ENCODE measurements at regions not wholly inside any gene's neighbourhood (a gene's known extent, or its start where the extent isn't known, plus 50 kb on each side); places are given as distances from the start of the nearest gene placed in this dataset.
"Not testable (repeated sequence)": the region's sequence is repeated elsewhere in the genome, so short reads cannot be mapped to it uniquely, and the experiment has no call there.

DNA sequence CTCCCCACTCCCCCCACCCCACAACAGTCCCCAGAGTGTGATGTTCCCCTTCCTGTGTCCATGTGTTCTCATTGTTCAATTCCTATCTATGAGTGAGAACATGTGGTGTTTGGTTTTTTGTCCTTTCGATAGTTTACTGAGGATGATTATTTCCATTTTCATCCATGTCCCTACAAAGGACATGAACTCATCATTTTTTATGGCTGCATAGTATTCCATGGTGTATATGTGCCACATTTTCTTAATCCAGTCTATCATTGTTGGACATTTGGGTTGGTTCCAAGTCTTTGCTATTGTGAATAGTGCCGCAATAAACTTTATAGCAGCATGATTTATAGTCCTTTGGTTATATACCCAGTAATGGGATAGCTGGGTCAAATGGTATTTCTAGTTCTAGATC lies 106.6 kb upstream of the WIPF3 start:
- intact Hi-C loops (cut with DNase I); H3K27me3 ChIP-seq: not testable (repeated sequence)

DNA sequence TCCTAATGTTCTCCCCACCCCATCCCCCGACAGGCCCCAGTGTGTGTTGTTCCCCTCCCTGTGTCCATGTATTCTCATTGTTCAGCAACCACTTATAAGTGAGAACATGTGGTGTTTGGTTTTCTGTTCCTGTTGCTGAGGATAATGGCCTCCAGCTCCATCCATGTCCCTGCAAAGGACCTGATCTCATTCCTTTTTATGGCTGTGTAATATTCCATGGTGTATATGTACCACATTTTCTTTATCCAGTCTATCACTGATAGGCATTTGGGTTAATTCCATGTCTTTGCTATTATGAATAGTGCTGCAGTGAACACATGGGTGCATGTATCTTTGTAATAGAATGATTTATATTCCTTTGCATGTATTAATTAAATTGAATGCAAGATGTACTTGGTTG lies 104.8 kb upstream of the WIPF3 start:
- H3K36me3 ChIP-seq; H3K4me3 ChIP-seq; DNase-seq; H3K27me3 ChIP-seq; H3K9me3 ChIP-seq; intact Hi-C loops (cut with DNase I); H3K4me1 ChIP-seq (ENCODE audit: insufficient read depth); H3K27ac ChIP-seq: not testable (repeated sequence)
- 97 to 100% (median 100%) methylated on average over 1 of the region's 1 CpG for WGBS, 3 donors

More for the DNA sequence above, 106.6 kb upstream of the WIPF3 start:
- not testable (repeated sequence) for H3K4me1 ChIP-seq (ENCODE audit: insufficient read depth); DNase-seq; H3K27ac ChIP-seq; H3K4me3 ChIP-seq; H3K36me3 ChIP-seq; H3K9me3 ChIP-seq
- WGBS, 3 donors: 83 to 96% (median 94%) methylated on average over 2 of the region's 2 CpGs

DNA sequence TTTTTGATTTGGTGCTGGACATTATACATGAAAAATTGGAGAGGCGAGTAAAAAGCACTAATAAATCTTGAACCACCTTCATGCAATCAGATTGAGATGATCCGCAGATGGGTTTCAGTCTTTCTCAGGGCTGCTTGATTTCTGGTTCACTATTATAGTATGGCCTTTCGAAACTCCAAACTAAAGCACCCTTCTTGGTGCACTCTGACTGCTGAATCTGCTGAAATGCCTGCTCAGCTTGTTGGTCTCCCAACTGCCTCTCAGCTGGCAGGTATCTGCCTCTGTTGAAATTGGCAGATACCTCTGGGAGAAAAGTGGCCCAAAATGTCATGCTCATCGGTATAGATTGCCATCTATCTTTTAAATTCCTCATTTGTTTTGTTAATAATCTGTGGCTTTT lies 102.5 kb upstream of the WIPF3 start:
- H3K4me3 ChIP-seq: not testable (repeated sequence)

DNA sequence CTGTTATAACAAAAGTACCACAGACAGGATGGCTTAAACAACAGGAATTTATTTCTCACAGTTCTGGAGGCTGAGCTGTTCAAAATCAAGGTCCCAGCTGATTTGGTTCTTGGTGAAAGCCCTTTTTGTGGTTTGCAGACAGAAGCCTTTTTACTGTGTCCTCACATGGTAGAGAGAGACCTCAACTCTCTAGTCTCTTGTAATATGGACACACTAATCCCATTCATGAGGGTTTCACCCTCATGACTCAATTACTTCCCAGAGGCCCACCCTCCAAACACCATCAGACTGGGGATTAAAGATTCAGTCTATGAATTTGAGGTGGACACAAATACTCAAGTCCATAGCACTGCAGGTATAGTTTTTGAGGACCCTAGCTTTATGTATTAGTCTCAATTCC lies 97.3 kb upstream of the WIPF3 start:
- H3K27me3 ChIP-seq; DNase-seq; H3K36me3 ChIP-seq; H3K4me1 ChIP-seq (ENCODE audit: insufficient read depth); intact Hi-C loops (cut with DNase I); H3K9me3 ChIP-seq; H3K27ac ChIP-seq; H3K4me3 ChIP-seq: not testable (repeated sequence)

More for the DNA sequence above, 102.5 kb upstream of the WIPF3 start:
- intact Hi-C loops (cut with DNase I); H3K36me3 ChIP-seq; H3K27ac ChIP-seq; H3K4me1 ChIP-seq (ENCODE audit: insufficient read depth); DNase-seq; H3K27me3 ChIP-seq; H3K9me3 ChIP-seq: not testable (repeated sequence)
- WGBS, 3 donors: 94 to 99% (median 96%) methylated on average over 4 of the region's 4 CpGs

DNA sequence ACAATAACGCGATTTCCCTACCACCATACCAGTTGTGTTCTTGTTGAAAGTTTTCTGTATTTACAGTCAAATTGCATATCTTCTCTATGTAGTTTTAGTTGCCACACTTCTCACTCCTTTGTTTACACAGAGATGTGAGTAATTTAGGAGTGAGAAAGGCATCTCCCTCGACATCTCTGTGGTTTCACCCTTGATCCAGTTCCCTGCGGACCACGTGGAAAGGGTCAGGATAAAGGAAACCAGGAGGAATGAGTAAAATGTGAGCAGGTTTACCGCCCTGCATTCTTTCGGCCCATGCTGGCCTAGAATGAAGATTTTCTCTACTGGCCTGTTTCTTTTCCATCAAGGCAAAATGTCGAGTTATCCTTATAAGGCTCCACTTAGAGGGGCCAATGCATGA lies 83.2 kb upstream of the WIPF3 start:
- H3K4me1 ChIP-seq (ENCODE audit: insufficient read depth); H3K9me3 ChIP-seq; DNase-seq; H3K27ac ChIP-seq; H3K4me3 ChIP-seq; H3K27me3 ChIP-seq; H3K36me3 ChIP-seq; intact Hi-C loops (cut with DNase I): not testable (repeated sequence)
- 8 to 16% (median 15%) methylated on average over 8 of the region's 8 CpGs for WGBS, 3 donors

DNA sequence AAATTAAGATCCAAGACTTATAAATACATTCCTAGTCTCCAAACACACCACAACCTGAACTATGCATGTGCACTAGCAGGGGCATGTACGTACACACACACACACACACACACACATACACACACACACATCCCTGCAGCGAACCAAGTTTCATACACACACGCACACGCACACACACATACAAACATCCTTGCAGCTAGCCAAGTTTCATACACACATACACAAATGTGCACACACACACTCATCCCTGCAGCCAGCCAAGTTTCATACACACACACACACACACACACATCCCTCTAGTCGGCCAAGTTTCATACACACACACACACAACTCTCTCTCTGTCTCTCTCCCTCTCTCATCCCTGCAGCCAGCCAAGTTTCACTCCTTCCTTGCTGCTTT lies 82.7 kb upstream of the WIPF3 start:
- WGBS, 3 donors: 11 to 32% (median 23%) methylated on average over 5 of the region's 5 CpGs
- DNase-seq: peak; percentile 16 to 44 (median 31)

DNA sequence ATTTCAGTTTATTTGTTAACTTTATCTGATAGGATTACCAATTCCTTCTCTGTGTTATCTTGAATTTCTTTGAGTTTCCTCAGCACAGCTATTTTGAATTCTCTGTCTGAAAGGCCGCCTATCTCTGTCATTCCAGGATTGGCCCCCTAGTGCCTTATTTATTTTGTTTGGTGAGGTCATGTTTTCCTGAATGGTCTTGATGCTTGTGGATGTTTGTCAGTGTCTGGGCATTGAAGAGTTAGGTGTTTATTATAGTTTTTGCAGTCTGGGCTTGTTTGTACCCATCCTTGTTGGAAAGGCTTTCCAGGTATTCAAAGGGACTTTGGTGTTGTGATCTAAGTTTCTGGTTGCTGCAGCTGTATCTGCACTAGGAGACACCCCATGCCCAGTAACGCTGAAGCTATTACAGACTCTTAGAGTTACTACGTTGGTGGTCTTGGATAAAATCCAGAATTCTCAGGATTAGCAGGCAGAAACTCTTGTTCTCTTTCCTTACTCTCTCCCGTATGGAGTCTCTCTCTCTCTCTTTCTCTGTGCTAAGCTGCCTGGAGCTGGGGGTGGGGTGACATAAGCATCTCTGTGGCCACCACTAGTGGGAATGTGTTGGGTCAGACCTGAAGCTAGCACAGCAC lies 76.7 kb upstream of the WIPF3 start:
- H3K27me3 ChIP-seq; DNase-seq; H3K9me3 ChIP-seq; H3K4me3 ChIP-seq; H3K36me3 ChIP-seq; H3K27ac ChIP-seq; H3K4me1 ChIP-seq (ENCODE audit: insufficient read depth); intact Hi-C loops (cut with DNase I): not testable (repeated sequence)
- WGBS, 3 donors: 29 to 51% (median 30%) methylated on average over 4 of the region's 4 CpGs

More for the DNA sequence above, 82.7 kb upstream of the WIPF3 start:
- no peak overlapping the region for H3K4me3 ChIP-seq
- TF ChIP-seq, protein P1, sequence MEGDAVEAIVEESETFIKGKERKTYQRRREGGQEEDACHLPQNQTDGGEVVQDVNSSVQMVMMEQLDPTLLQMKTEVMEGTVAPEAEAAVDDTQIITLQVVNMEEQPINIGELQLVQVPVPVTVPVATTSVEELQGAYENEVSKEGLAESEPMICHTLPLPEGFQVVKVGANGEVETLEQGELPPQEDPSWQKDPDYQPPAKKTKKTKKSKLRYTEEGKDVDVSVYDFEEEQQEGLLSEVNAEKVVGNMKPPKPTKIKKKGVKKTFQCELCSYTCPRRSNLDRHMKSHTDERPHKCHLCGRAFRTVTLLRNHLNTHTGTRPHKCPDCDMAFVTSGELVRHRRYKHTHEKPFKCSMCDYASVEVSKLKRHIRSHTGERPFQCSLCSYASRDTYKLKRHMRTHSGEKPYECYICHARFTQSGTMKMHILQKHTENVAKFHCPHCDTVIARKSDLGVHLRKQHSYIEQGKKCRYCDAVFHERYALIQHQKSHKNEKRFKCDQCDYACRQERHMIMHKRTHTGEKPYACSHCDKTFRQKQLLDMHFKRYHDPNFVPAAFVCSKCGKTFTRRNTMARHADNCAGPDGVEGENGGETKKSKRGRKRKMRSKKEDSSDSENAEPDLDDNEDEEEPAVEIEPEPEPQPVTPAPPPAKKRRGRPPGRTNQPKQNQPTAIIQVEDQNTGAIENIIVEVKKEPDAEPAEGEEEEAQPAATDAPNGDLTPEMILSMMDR (IDR thresholded peaks at IDR 0.05): no peak
- TF ChIP-seq EP300 (IDR thresholded peaks at IDR 0.05) (no peak), POLR2A (IDR thresholded peaks at IDR 0.05) (no peak)
- intact Hi-C loops (cut with DNase I): no loop called here
- peaks cover 3% of the 10 kb centered on the region for H3K4me1 ChIP-seq (ENCODE audit: insufficient read depth)
- H3K36me3 ChIP-seq: no peaks in the 10 kb centered on the region
- H3K27me3 ChIP-seq: no peaks in the 10 kb centered on the region
- H3K27ac ChIP-seq: no peak overlapping the region
- H3K9me3 ChIP-seq: no peaks in the 10 kb centered on the region

DNA sequence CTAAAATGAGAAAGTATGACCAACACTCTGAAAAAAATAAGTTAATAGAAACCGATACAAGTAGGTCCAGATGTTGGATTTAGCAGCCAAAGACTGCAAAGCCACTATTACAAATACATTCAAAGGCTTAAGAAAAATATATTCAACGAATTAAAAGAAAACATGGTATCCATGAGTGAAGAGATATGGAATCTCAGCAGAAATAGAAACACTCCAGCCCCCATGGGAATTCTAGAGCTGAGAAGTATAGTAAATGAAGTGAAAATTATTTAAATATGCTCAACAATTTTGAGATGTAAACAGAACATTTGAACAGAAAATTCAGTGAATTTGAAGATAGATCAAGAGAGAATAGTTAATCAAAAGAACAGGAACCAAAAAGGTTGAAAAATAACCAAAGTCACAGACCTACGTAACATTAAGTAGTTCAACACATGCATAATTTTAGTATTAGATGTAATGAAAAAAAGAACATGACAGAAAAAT lies 72.0 kb upstream of the WIPF3 start:
- no peak overlapping the region for H3K4me3 ChIP-seq
- WGBS, 3 donors: 89% methylated on average over 3 of the region's 3 CpGs
- no peaks in the 10 kb centered on the region for H3K9me3 ChIP-seq
- TF ChIP-seq, protein P1 (IDR thresholded peaks at IDR 0.05): no peak
- no peak for TF ChIP-seq POLR2A (IDR thresholded peaks at IDR 0.05)
- TF ChIP-seq EP300 (IDR thresholded peaks at IDR 0.05): no peak
- H3K27ac ChIP-seq: no peak overlapping the region
- no peaks in the 10 kb centered on the region for H3K27me3 ChIP-seq
- no peak for DNase-seq
- no peaks in the 10 kb centered on the region for H3K36me3 ChIP-seq
- intact Hi-C loops (cut with DNase I): no loop called here
- no peaks in the 10 kb centered on the region for H3K4me1 ChIP-seq (ENCODE audit: insufficient read depth)

DNA sequence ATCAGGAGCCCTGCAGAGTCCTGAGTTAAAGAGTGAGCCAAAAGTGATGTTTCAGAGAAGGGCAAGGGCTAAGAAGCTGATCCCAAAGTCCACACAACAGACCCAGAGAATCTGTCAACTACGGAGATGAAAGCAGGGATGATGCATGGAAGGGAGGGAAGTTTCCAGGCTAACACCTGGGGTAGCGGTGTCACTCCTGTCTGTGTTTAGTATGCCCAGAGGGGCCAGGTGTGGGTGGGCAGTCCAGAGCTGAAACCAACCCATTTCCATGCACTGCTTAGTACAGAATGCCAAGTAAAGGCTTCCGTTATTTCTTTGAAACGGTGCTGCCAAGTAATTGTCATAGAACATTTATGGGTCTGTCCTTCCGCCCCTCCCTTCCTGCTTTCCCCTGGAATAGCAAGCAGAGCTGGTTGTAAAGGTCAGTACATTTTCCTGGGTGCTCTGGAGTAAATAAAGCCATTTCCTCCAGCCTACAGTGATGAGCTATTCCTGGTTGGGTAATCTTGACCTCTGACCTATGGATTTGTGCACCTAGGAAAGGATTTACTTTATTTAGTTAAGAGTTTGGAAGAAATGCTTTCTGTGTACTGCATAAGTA lies 58.6 kb upstream of the WIPF3 start:
- not testable (repeated sequence) for DNase-seq, H3K27me3 ChIP-seq, H3K4me3 ChIP-seq, H3K9me3 ChIP-seq, H3K36me3 ChIP-seq
- intact Hi-C loops (cut with DNase I): loop anchor here in 1 of 4 donors (10.0 kb wide), 2 partner anchors 93 to 123 kb away; no protein-coding TSS in a partner anchor
- peak overlapping the region in 1 of 2 donors; percentile 19 for H3K27ac ChIP-seq
- WGBS, 3 donors: 23 to 36% (median 34%) methylated on average over 5 of the region's 5 CpGs
- H3K4me1 ChIP-seq (ENCODE audit: insufficient read depth): peaks cover 11% of the 10 kb centered on the region
